KG1 (cell line): ENCODE measurements at regions not wholly inside any gene's neighbourhood (a gene's known extent, or its start where the extent isn't known, plus 50 kb on each side); places are given as distances from the start of the nearest gene placed in this dataset.

Source experiments
- DNase-seq: peaks from one replicate; lab custom pipeline; 2025; lab: John Stamatoyannopoulos, UW

DNA sequence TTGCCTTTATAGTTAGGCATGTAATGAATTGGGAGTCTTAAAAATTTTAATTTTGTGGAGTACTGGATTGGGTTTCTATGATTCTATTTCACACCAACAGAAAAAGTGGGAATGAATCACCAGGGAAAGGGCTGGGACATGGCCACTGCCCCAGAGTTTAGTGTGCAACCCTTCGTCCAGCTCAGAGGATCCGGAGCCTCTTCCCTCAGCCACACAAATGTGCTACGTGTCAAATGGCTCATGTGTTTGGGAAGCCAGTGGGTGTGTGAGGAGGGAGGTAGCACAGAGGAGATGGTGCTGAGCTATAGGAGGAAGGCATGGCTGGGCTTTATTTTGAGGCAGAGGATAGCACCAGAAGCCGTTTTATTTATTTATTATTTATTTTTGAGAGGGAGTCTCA, 247.3 kb downstream of the SIPA1L2 start:
- no peak for DNase-seq

DNA sequence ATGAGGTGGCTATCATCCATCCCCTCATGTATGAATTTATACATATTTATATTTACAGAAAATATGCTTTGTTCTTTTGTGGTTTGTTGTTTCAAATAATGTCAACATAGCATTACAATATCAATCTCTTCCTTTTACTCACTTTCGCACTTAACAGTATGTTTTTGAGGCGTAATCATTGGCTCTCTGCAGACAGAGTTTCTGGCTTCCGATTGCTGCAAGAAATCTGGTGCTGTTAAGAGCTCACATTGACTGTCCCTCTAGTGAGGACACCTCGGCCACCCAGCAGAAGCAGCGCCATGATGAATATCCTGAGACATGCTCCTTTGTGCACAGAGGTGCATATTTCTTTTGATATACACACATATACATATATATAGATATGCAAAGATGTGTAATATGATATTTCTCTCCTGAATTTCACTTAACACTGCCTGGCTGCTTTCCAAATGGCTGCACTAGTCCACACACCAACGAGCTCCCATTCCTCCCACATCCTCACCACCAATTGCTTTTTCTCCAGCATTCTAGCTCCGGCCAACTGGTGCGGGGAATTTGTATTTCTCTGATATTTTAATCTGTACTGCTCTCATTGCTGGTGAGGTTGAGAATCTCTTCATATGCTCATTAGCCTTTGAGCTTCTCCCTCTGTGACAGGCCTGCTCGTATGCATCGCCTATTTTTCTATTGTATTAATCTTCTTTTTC, 248.4 kb downstream of the SIPA1L2 start:
- no peak for DNase-seq

DNA sequence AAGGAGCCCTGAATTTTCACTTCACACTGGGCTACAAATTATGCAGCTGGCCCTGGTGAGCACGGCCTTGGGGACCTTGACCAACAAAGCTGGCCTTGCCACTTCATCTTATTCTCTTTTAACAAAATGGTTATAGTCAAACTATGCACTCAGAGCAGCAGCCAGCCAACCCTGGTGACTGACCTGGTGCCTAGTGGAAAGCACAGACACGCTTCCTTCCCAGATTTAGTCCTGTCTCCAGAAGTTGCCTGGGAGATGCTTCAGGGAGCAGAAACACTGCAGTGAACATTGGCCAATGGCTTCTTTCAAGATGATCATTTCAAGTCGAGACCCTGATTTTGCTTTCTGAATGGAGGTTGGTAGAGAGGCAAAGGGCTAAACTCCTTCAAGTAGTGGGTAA, 249.3 kb downstream of the SIPA1L2 start:
- DNase-seq, result no peak

DNA sequence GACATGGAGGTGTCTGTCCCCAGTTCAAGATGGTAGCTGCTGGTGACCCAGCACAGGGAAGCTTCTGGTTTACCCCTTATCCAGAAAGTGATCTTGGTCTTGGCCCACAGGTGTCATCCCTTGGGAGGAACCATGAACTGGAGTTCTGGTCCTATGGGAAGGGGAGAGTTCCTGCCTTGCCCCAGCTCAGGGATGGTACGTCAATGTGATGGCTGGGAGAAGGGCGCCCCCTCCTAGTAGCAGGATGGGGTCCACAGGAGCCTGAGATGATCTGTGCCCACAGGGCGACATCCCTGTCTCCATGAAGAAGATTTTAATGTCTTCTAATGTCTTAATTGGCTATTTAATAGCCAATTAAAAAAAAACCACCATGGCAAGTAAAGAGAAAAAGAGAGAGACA, 249.8 kb downstream of the SIPA1L2 start:
- no peak for DNase-seq

DNA sequence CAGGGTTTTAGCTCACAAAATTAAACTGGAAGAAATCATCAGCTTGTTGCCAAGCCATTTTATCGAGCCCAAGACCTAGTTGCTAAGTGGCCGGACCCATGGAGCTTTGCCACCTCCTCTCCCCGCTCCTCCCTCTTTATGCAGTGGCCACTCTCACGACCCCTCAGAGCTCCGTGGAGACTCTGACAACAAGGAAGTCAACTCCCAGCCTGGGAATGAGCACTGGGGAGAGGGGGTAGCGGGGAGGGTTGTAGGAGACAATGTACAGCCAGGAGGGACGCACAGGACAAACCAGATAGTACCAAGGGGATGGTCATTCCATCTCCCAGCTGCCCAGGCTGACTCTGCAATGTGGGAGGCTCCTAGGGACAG, 250.9 kb downstream of the SIPA1L2 start:
- no peak for DNase-seq

DNA sequence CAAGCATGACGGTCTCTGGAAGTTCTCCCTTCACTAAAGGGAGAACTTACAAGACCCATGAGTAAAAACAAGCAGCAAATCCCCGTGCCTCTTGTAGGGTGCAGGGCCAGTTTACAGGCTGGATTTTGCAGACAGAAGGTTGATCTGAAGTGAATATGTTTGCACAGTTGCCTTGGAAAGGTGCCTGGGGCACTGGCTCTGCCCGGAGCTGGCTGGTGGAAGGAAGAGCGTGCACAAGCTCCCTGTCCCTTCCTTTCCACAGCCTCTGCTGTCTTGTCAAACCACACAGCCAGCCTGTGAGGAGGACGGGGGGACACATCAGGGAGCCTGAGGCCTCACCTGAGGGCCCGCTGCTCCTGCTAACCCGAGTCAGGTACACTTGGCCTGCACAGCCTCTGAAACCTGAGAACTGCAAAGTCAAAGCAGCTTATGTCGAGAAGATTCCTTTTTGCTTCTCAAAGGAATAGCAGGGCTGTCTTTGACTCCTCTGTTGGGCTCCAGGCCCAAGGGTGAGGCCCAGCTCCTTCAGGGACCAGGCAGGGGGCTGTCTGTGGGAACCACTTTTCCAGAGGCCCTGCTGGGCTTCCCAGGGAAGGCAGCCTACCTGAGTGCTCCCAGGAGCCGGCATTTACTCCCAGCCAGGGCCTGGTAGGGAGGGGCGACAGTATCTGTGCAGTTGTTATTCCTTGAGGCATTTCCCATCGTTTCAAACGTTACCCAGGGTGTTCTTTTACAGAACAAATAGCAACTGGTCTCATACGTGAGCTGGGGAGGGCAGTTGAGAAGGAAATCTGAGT, 251.5 kb downstream of the SIPA1L2 start:
- no peak for DNase-seq

DNA sequence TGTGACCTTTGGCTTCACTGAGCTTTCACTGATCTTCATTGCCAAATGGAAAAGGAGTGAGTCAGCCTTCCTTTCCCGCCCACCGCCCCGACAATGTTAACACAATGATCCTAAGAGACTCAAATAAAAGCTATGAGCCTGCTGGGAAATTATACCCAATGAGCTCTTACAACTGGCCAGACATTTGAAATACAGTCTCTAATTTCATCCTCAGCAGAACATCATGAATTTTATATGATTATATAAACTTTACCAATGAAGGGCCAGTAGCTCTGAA, 252.5 kb downstream of the SIPA1L2 start:
- no peak for DNase-seq

DNA sequence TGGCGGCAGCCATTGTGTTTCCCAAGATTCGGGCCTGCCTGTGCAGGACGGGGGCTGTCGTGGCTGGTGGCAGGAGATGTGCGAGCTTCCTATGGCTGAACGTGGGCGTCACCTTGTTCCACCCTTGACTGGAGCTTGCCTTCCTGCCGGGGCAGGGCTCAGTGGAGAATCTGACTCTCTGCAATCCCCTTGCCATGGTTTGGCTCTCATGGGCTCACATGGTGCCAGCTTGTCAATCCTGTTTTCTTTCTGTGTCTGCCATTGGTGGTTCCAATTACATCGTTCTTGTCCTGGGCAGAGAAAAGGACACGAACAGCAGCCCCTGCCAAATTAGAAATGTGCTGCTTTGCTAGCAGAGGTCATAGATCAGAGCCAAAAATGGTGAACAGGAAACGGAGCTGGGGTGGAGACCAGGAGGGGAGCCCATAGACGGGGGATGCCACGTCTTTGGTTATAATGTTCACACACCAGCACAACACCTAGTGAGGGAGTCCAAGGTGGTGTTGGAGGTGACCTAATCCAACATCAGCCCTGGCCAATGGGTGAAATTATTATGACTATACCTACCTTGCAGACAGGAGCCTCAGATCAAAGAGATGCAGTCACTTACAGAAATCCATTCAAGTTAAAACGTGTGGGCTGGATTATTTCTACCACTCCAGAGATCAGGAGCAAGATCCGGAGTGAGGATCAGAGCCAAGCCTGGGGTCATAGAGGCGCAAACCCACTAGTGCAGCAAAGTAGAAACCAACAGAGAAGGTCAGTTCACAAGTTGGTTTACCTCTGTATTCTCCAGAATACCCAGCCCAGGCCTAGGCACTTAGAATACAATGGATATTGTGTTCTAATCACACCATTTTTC, 253.1 kb downstream of the SIPA1L2 start:
- no peak for DNase-seq

DNA sequence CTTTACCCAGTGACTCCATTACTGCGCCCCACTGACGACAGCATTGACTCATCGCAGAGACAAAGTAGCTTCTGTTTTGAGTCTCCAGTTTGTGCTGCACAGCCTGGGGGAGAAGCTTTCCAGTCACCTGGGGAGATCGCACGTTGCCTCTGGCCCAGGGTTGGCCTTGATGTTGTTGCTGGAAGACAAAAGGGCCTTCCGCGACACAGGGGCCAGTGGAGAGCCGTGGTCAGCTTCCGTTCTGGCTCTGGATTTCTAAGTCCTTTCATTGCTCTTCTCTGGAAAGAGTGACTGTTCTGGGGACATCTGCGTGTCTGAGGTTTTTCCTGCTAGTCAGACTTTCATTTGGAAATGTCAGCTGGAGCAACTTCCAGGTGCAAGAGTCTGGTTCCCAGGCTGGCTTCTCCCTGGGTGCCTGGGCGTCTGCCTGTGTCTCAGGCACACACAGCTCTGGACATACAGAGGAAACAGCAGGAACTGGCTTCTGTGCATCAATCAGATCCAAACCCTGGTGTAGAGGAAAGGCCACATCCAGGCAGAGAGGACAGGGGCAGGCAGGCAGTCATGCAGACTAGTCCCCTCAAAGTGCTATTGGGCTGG, 257.0 kb downstream of the SIPA1L2 start:
- DNase-seq, result no peak

DNA sequence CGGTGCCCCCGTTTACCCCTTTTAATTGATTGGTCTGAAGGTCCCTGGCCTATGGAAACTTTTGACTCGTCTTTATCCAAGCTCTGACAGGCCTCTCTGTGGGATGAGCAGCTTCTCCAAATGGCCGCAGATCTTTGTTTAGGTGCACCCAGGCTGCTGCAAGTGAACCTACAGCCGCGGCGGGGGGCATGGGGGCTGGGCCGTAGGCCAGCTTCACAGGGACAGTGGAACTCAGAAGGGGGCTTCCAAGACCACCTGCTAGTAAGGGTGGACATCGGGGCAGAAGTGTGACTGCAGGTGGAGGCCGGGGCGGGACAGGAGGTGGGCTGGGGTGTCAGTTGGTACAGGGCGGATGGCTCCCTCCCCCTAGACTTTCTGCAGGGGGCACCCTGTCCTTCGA, 257.5 kb downstream of the SIPA1L2 start:
- DNase-seq, result no peak

DNA sequence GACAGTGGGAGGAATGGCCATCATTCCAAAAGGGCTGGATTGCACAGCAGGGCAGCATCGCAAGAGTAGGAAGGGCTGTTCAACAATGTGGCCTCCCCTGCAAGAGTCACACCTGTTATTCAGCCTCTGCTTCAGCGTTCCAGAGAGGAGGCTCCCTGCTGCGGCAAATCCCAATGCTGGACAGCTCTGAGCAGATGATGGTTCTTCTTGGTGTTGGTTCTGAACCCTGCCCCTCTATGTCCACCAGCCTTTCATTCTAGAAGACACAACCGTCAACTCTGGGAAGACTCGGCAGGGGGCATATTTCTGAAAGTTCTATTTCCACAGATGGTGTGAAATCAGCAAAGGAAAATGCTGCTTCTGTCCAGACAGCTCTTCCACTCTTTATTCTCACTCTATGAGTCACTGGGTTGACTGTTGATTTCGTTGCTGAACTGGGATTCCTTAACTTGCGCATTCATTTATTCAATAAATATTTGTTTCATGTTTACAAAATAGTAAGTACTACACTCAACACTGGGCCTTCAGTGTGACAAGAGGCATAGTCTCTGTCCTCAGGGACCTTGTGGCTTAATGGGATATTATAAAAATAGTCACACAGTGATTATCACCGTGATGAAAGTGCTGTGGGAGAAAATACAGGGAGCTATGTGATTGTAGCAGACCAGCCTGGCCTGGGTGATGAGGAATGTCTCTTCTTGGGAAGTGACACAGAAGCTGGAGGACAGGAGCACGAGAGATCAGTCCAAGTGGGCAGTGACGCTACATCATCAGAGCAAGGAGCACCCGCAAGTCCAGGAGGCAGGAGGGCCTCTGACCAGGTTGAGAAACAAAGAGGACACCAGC, 260.3 kb downstream of the SIPA1L2 start:
- DNase-seq, result no peak

DNA sequence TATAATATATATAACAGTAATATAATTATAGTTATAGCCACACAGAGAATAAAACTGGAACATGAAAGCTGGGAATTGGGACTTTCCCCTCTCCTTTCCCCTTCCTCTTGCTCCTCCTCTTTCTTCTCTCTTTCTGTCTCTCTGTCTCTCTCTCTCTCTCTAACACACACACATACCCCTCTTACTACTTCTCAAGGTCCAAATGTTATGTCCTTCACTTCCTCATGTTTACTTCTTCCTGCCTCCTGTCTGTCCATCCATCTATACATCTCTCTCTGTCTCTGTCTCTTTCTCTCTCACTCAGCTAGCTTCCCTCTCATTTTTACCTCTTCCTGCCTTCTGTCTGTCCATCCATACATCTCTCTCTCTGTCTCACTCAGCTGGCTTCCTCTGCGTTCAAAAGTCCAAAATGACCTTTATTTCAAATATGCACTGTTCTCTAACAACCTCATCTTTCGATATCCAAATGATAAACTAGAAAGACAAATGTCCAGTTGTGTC, 261.1 kb downstream of the SIPA1L2 start:
- no peak for DNase-seq

DNA sequence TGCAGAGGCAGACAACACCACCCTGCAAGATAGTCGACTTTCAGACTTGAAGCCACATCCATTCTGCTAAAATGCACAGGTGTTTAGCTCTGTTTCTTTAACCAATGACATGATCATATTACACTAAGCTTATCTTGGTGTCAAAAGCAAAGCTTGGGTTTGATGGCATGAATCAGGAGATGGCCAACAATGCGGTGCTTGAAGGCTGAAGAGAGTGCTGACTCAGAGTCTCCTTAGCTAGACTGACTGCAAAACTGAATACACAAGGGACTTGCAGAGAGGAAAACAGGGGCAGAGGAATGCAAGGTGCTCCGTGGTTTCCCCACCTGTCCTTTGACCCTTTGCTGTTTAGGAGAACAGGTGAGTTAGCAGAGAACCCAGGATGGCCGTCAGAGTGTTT, 262.6 kb downstream of the SIPA1L2 start:
- DNase-seq, result no peak

DNA sequence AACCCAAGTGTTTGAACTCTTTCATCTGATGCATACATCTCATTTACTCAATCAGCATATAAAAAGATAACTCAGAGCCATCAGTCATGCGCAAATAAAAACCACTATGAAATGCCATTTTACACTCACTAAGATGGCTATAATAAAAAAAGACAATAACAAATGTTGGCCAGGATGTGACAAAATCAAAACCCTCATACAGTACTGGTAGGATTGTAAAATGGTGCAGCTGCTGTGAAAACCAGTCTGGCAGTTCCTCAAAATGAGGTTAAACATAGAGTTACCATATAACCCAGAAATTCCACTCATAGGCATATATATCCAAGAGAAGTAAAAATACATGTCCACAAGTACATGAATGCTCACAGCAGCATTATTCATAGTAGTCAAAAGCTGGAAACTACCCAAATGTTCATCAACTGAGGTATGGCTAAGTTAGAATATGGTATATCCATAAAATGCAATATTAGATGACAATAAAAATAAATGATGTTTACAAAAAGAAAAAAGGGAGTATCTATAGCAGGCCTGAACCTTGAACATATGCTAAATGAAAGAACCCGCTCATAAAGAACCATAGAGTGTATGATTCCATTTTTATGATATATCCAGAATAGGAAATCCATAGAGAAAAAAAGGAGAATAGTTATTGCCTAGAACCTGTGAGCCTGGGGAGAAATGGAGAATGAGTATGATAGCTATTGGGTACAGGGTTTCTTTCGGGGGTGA, 265.1 kb downstream of the SIPA1L2 start:
- DNase-seq, result no peak

DNA sequence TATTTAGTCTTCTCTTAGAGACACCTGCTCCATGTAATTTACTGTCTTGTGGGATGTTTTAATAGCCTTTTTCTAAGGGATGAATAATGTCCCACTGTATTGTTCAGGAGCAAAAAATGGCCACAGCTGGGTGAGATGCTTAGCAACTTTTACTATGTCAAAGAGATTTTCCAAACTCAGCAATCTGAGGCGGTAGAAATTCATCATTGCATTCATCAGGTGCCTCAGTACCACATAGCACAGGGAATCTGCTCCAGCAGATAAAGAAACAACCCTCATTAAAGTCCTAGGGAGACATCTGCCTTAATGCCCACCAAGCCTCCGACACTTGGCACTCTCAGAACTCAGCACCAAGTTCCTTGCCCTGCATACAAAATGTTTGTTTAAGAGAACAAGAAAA, 266.9 kb downstream of the SIPA1L2 start:
- DNase-seq, result no peak

DNA sequence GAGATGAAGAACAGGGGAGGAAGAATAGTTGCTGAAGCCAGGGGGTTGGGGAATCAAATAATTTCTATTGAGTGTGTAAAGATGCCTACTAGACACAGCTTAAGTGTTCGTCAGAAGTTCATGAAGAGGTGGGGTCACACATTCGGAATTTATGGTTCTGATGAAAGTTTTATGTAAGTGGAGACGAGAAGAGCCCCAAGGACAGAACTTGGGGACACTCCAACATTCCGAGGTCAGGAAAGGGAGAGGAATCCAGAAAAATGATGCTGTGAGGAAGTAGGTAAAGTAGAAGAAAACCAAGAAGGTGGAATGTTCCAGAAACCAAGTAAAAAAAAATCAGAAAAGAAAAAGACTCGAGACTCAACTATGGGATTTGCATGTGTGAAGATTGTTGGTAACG, 272.5 kb downstream of the SIPA1L2 start:
- DNase-seq, result no peak

DNA sequence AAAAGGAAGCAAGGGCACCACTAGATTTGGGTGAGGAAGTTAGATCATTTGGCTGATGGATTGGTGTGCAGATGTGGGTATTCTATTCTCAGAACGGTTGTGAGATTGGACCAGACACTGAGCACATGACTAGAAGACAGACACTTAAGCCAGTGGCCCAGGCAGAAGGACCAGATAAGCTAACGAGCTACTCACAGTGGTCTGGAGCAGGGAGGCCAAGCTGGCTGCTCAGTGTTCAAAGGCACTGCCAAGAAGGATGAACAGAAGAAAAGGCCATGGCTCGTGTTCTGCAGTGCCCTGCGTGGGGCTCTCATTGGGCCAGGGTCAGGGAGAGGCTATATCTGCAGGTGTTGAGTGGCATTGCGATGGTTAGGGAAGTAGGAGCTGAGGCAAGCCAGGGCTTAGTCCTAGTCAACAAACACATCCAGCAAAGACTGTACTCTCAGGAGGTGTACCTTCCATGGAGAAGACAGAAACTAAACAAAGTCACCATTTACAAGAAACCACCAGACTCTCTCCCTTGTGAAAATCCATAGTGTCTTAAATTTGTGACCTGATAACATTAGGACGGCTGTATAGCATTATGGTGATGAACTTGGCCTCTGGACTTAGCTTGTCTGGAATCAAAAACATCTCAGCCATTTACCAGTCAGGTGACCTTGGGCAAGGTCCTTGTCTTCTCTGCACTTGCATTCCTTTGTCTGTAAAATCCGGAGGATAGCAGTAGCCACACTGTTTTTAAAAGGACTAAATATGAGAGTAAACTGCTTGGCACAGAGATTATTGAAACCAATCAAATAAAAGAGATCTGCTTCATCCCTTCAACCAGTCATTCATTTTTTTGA, 274.5 kb downstream of the SIPA1L2 start:
- DNase-seq, result no peak

DNA sequence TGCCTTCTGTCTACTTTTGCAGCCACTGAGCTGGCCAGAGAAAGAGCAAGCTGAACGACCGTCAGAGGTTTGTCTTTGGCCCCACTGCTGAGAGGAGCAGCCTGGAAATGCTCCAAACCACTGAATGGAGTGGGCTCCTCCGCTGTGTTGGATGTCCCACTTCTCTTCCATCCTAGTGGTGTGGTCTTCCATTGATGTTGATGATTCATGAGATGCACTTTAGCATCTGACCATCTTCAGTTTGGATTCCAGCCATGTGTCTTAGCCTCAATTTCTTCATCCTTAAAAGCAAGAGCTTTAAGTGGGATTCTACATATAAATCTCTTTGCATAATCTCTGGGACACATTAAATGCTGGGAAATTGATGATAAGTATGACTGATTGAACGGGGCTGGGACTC, 276.9 kb downstream of the SIPA1L2 start:
- no peak for DNase-seq

DNA sequence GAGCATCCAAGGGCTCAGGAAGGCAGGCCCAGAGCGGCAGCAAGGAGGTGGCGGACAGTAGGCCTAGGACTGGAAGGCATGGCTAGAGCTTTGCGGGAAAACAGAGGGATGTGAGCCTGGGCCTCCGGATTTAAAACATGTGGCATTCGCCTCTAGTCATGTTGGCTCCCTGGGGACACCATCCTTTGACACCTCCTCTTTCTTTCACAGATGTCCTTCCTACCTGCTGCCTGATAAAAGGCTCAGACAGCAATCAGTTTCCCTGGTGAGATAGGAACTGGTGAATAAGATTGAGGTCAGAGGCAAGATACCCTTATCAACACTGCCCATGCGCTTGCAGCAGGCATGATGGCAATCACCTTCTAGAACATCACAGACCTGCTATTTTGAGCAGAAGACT, 277.6 kb downstream of the SIPA1L2 start:
- DNase-seq, result no peak

DNA sequence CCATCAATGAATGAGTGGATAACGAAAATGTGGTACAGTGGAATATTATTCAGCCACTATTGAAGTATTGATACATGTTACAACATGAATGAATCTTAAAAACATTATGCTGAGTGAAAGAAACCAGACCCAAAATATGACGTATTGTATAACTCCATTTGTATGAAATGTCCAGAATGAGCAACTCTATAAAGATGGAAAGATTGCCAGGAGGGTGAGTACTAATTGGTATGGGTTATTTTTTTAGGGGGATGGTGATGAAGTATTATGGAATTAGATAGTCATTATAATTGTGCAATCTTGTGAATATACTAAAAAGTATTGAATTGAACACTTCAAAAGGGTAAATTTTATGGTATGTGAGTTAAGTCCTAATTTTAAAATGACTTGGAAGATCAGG, 278.6 kb downstream of the SIPA1L2 start:
- DNase-seq, result no peak
